SK-N-SH (cell line): ENCODE measurements at regions not wholly inside any gene's neighbourhood (a gene's known extent, or its start where the extent isn't known, plus 50 kb on each side); places are given as distances from the start of the nearest gene placed in this dataset.
"Not testable (repeated sequence)": the region's sequence is repeated elsewhere in the genome, so short reads cannot be mapped to it uniquely, and the experiment has no call there.

Experiments
- ELF1 ChIP-seq: IDR thresholded peaks from 2 replicates; pipeline ENCODE4 v1.4.0; 2012
- EP300 ChIP-seq, 2 experiments: IDR thresholded peaks; 2 replicates each; pipeline versions ENCODE4 v1.4.0 to v1.6.1; 2012; ENCODE audit warnings: borderline replicate concordance in 1 of 2, low read depth in 1 of 2, low read length in 1 of 2
- POLR2AphosphoS5 ChIP-seq: IDR thresholded peaks from 2 replicates; pipeline ENCODE4 v1.6.1; 2012; ENCODE audit warnings: low read depth, low read length
- RAD21 ChIP-seq: IDR thresholded peaks from 2 replicates; pipeline ENCODE4 v1.6.1; 2012; ENCODE audit warnings: mild to moderate bottlenecking, low read length
- SIN3A ChIP-seq: IDR thresholded peaks from 2 replicates; pipeline ENCODE4 v1.6.1; 2012; ENCODE audit warnings: low read depth, mild to moderate bottlenecking, low read length, moderate library complexity, borderline replicate concordance
- TAF1 ChIP-seq: IDR thresholded peaks from 2 replicates; pipeline ENCODE4 v1.6.1; 2012; ENCODE audit warnings: low read depth, mild to moderate bottlenecking, low read length, moderate library complexity, borderline replicate concordance
- TCF12 ChIP-seq: IDR thresholded peaks from 2 replicates; pipeline ENCODE4 v1.4.0; 2012
- TF ChIP-seq, protein P1 (sequence below): fragments of 200-600 bp; sonication (generic); IDR thresholded peaks from 2 replicates; pipeline ENCODE4 v1.6.1; 2017; ENCODE audit warnings: antibody characterized with exemption, mild to moderate bottlenecking, moderate library complexity
- TF ChIP-seq, protein P2 (sequence below): IDR thresholded peaks from 2 replicates; pipeline ENCODE4 v1.4.0; 2012; ENCODE audit warnings: low read depth
- TF ChIP-seq, protein P3 (sequence below): IDR thresholded peaks from 2 replicates; pipeline ENCODE4 v1.6.1; 2012; ENCODE audit warnings: mild to moderate bottlenecking, low read depth, low read length, moderate library complexity
- TF ChIP-seq, protein P4 (sequence below): IDR thresholded peaks from 2 replicates; pipeline ENCODE4 v1.4.0; 2012; ENCODE audit warnings: low read depth, borderline replicate concordance

DNA sequence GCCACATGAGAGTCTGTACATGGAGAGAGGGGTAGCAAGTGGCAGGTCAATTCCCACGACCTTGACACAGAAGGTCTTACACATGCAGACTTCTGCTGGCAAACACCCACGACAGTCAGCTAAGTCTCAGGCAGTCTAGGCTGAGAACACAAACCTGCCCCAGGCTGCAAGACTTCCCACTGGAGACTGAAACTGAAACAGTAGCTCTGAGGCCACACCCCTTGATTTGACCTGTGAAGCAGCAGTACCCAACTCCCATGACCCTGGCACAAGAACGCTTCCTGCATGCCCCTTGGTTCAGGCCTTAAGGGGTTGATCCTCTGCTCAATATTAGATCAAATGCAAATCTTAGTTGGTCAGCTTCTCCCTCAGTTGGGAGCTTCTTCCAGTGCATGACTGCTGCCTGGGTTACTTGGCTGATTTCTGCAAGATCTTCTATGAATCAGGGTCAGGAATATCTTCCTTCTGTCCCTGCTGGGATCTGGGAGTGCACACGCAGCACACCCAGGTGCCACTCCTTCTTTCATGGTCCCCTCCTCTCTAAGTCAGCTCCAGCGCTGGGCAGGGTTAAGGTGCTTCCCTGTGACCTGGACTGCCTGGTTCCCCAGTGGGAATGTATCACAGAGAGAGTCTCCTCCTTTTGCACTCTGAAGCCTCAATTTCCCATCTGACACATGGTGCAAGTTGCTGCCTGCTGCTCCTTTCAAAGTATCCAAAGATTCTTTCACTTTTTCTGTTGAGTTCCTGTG, 403.9 kb upstream of the NPAP1 start:
- TF ChIP-seq TAF1; POLR2AphosphoS5; ELF1; SIN3A; RAD21; TCF12; EP300 (IDR thresholded peaks at IDR 0.05; ENCODE audit: borderline replicate concordance in 1 of 2, low read depth in 1 of 2, low read length in 1 of 2): not testable (repeated sequence)
- TF ChIP-seq, protein P1, sequence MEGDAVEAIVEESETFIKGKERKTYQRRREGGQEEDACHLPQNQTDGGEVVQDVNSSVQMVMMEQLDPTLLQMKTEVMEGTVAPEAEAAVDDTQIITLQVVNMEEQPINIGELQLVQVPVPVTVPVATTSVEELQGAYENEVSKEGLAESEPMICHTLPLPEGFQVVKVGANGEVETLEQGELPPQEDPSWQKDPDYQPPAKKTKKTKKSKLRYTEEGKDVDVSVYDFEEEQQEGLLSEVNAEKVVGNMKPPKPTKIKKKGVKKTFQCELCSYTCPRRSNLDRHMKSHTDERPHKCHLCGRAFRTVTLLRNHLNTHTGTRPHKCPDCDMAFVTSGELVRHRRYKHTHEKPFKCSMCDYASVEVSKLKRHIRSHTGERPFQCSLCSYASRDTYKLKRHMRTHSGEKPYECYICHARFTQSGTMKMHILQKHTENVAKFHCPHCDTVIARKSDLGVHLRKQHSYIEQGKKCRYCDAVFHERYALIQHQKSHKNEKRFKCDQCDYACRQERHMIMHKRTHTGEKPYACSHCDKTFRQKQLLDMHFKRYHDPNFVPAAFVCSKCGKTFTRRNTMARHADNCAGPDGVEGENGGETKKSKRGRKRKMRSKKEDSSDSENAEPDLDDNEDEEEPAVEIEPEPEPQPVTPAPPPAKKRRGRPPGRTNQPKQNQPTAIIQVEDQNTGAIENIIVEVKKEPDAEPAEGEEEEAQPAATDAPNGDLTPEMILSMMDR = not testable (repeated sequence)
- TF ChIP-seq, protein P2, sequence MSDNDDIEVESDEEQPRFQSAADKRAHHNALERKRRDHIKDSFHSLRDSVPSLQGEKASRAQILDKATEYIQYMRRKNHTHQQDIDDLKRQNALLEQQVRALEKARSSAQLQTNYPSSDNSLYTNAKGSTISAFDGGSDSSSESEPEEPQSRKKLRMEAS = not testable (repeated sequence)
- TF ChIP-seq, protein P3, sequence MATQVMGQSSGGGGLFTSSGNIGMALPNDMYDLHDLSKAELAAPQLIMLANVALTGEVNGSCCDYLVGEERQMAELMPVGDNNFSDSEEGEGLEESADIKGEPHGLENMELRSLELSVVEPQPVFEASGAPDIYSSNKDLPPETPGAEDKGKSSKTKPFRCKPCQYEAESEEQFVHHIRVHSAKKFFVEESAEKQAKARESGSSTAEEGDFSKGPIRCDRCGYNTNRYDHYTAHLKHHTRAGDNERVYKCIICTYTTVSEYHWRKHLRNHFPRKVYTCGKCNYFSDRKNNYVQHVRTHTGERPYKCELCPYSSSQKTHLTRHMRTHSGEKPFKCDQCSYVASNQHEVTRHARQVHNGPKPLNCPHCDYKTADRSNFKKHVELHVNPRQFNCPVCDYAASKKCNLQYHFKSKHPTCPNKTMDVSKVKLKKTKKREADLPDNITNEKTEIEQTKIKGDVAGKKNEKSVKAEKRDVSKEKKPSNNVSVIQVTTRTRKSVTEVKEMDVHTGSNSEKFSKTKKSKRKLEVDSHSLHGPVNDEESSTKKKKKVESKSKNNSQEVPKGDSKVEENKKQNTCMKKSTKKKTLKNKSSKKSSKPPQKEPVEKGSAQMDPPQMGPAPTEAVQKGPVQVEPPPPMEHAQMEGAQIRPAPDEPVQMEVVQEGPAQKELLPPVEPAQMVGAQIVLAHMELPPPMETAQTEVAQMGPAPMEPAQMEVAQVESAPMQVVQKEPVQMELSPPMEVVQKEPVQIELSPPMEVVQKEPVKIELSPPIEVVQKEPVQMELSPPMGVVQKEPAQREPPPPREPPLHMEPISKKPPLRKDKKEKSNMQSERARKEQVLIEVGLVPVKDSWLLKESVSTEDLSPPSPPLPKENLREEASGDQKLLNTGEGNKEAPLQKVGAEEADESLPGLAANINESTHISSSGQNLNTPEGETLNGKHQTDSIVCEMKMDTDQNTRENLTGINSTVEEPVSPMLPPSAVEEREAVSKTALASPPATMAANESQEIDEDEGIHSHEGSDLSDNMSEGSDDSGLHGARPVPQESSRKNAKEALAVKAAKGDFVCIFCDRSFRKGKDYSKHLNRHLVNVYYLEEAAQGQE = not testable (repeated sequence)
- TF ChIP-seq, protein P4, sequence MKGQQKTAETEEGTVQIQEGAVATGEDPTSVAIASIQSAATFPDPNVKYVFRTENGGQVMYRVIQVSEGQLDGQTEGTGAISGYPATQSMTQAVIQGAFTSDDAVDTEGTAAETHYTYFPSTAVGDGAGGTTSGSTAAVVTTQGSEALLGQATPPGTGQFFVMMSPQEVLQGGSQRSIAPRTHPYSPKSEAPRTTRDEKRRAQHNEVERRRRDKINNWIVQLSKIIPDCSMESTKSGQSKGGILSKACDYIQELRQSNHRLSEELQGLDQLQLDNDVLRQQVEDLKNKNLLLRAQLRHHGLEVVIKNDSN = not testable (repeated sequence)
